Heart right ventricle (tissue), 16 donors: ENCODE measurements at regions not wholly inside any gene's neighbourhood (a gene's known extent, or its start where the extent isn't known, plus 50 kb on each side); places are given as distances from the start of the nearest gene placed in this dataset.

ENCODE experiments used
- ATAC-seq, 8 donors: fragments of 200-7000 bp; cut with Tn5 transposase; one replicate each; pipeline ENCODE4 v1.9.1; 2020; ENCODE audit warnings: mild to moderate bottlenecking in 8 of 8, moderate library complexity in 8 of 8, moderate number of reproducible peaks in 1 of 8
- DNase-seq, 2 donors: peaks; one replicate each; pipeline ENCODE4 v3.0.0-alpha.2; 2020
- H3K27ac ChIP-seq, 10 donors: fragments of 200-600 bp; sonication (generic) in 2 of 10; one replicate each; pipeline versions ENCODE4 v1.5.0 to v1.8.0; 2020 to 2022; ENCODE audit warnings: mild to moderate bottlenecking in 3 of 10
- H3K27me3 ChIP-seq, 7 donors: fragments of 200-600 bp; one replicate each; pipeline ENCODE4 v1.8.0; 2021 to 2022; ENCODE audit warnings: mild to moderate bottlenecking in 2 of 7
- H3K36me3 ChIP-seq, 9 donors: fragments of 200-600 bp; sonication (generic) in 1 of 9; one replicate each; pipeline versions ENCODE4 v1.5.0 to v1.8.0; 2020 to 2022; ENCODE audit warnings: mild to moderate bottlenecking in 2 of 9
- H3K4me1 ChIP-seq, 9 donors: fragments of 200-600 bp; sonication (generic) in 1 of 9; one replicate each; pipeline versions ENCODE4 v1.5.0 to v1.8.0; 2020 to 2022; ENCODE audit warnings: mild to moderate bottlenecking in 4 of 9
- H3K4me3 ChIP-seq, 10 donors: fragments of 200-600 bp; sonication (generic) in 2 of 10; one replicate each; pipeline versions ENCODE4 v1.5.0 to v1.8.0; 2020 to 2022; ENCODE audit warnings: mild to moderate bottlenecking in 7 of 10, moderate library complexity in 2 of 10
- H3K9me3 ChIP-seq, 11 donors: fragments of 200-600 bp in 10 of 11; sonication (generic) in 2 of 11; one replicate each; pipeline versions ENCODE4 v1.5.0 to v1.8.0; 2013 to 2022; ENCODE audit warnings: mild to moderate bottlenecking in 2 of 11, control low read depth in 1 of 11, moderate library complexity in 1 of 11
- CTCF ChIP-seq, 9 donors: fragments of 200-600 bp; sonication (generic) in 2 of 9; IDR thresholded peaks; one replicate each; pipeline versions ENCODE4 v1.5.0 to v1.8.0; 2021 to 2022; ENCODE audit warnings: antibody characterized with exemption in 9 of 9, mild to moderate bottlenecking in 5 of 9, moderate library complexity in 1 of 9
- WGBS, 2 donors: extraction: QIAGEN DNeasy Blood & Tissue Kit; methylation state at CpG; one replicate each; pipeline ENCODE4 v1.1.7; 2013; ENCODE audit warnings: inconsistent platforms in 1 of 2; 5-methylcytosine and 5-hydroxymethylcytosine counted together
- intact Hi-C, 10 donors: fragments of 100-400 bp; cut with DNase I; formaldehyde crosslinking; loops; one replicate each; pipeline versions ENCODE4 v1.11.1 to v1.14.2; 2022
- donor health status: Arrhythmogenic right ventricular cardiomyopathy.
- donor health status: ischemic (EF 13 %, LVEDD 7.1; RV severe dilation, severe dysfunction).
- donor health status: healthy with polysubstance abuse.
- donor health status: DM: no; HTN: yes; CAD: no.
- donor health status: DM: no; HTN: no; CAD: no.
- donor health status: ischemic (EF 25% LVEDD 6.9; RV normal size, moderate dysfunction).
- donor health status: ischemic (EF 25% LVEDD 5.7; RV mildly dilated, moderate dysfunction).
- donor health status: healthy.
- donor health status: DM: yes; HTN: yes; CAD: no.
- donor health status: Ischemic cardiomyopathy.
- donor health status: ischemic (EF 35%, LVEDD 5.7; RV mildly dilated, moderate dysfunction).
- donor health status: nonischemic (EF 11% LVEDD 7.7; RV severe dilation, severe dysfunction).
- donor health status: DM: yes; HTN: yes; CAD: no.
- donor health status: PGD.
- donor health status: ischemic (EF 29% LVEDD 5.4; RV normal size, mild dysfunction).
- donor health status: nonischemic (EF 23%, LVEDD 6.1; RV moderate dilation, normal function).

DNA sequence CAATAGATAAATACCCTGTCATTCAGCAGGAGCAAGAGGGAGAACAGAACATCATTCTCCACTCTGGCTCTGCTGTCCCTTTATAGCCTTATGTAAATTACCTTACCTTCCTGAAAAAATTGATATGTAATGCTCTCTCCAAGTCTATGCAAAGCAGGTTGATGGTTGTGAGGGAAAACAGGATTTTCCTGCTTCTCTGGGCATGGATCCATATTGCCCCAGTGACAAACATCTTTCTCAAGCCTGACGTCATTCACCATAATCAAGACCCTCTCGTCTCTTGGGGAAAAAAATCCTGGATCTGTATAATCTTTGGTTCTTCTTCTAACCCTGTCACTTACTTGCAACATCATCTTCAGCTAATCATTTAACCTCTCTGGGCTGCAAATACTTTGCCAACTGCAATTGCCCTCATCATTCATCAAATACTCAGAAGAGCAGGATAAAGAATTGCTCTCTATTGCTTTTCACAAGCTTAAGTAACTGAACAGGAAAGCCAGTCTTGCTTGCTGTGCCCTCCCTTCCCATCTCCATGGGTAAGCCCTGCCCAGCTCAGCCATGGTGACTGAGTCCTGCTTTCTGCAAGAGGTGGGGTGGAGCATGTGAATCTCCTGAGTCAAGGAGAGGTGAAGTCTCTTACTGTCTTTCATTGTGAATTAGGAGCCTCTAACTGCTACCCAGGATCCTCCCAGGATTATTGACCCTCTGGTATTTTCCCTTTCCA is 123.7 kb upstream of the KLF7 start:
- TF ChIP-seq CTCF (IDR thresholded peaks at IDR 0.05), result no peak
- Histone ChIP-seq H3K4me3 (no peak overlapping the region), H3K27me3 (no peaks in the 10 kb centered on the region), H3K36me3 (no peaks in the 10 kb centered on the region), H3K4me1 (peaks cover 0 to 29% (median 24%) of the 10 kb centered on the region in 9 donors), H3K9me3 (no peaks in the 10 kb centered on the region), H3K27ac (no peak overlapping the region)
- DNase-seq, result no peak
- WGBS, 2 donors, result 39 to 47% methylated on average over 2 of the region's 2 CpGs
- no peak for ATAC-seq
- intact Hi-C loops, result loop anchor here in 1 of 10 donors (2.0 kb wide), 1 partner anchor 49 kb away; no protein-coding TSS in a partner anchor

DNA sequence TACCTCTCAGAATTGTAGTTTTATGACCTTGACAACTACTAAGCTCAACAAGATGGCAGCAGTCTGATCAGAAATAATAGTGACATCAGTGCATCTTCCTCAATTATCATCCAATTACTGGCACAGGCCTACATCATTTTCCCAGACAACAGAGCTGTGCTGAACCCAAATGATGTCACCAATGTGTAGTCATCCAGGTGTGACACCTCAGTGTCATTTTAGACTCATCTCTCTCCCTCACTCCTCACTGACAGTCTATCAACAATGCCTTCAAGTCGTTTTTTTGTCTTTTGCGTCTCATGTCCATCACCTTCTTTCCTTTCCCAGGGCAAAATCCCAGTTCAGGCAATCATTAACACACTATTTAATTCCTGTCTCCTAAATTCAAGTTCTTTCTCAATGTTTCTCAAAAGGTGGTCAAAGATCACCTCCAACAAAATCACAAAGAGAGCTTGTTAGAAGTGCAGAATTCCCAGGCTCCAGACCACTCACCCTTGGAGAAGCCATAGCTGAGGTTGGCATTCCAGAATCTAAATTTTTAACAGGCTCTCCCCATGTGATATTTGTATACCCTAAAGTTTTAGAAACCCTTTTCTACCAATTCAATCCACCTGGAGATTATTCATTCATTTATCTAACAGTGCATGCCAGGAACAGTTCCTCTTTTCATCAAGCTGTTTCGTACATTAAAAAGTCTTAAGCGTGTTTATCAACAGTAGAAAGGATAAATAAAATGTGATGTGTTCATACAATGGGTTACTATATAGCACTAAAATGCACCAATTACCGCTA is 125.3 kb upstream of the KLF7 start:
- Histone ChIP-seq H3K27me3 (no peaks in the 10 kb centered on the region), H3K4me3 (no peak overlapping the region), H3K27ac (no peak overlapping the region), H3K9me3 (no peaks in the 10 kb centered on the region), H3K36me3 (no peaks in the 10 kb centered on the region), H3K4me1 (peaks cover 0 to 17% (median 11%) of the 10 kb centered on the region in 9 donors)
- ATAC-seq (no peak), DNase-seq (no peak)
- 93 to 94% methylated on average over 5 of the region's 5 CpGs for WGBS, 2 donors
- intact Hi-C loops, result loop anchor here in 1 of 10 donors (2.0 kb wide), 1 partner anchor 50 kb away; no protein-coding TSS in a partner anchor
- no peak for TF ChIP-seq CTCF (IDR thresholded peaks at IDR 0.05)

DNA sequence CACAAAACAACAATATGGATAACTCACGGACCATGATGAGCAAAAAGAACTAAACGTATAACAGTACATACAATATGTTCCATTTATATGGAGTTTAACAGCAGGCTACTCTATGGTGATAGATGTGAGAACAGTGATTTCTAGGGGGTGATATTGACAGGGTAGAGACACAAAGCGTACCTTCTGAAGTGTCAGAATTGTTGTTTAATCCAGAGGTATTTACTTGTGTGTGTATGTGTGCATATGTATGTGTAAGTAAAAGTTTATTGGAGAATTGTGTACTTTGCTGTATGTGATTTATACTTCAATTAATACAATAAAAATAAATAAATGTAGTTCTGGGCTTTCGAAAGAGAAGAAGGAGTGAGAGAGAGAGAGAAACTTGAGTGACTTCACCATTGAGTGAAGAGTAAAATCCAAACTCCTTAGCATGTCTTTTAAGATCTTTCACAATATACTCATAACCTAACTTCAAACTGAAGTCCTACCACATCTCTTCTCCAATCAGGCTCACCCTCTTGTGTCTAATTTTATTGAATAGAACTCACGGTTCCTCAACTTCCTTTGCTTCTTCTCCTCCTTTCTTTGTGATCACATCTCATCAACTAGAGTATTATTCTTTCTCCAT is 126.0 kb upstream of the KLF7 start:
- Histone ChIP-seq H3K9me3 (no peaks in the 10 kb centered on the region), H3K27me3 (no peaks in the 10 kb centered on the region), H3K27ac (no peak overlapping the region), H3K4me3 (no peak overlapping the region), H3K36me3 (no peaks in the 10 kb centered on the region), H3K4me1 (peaks cover 0 to 15% (median 8%) of the 10 kb centered on the region in 9 donors)
- no peak for TF ChIP-seq CTCF (IDR thresholded peaks at IDR 0.05)
- ATAC-seq, result no peak
- intact Hi-C loops, result loop anchor here in 1 of 10 donors (2.0 kb wide), 1 partner anchor 51 kb away; no protein-coding TSS in a partner anchor
- WGBS, 2 donors, result 94% methylated on average over 5 of the region's 5 CpGs
- DNase-seq, result no peak

DNA sequence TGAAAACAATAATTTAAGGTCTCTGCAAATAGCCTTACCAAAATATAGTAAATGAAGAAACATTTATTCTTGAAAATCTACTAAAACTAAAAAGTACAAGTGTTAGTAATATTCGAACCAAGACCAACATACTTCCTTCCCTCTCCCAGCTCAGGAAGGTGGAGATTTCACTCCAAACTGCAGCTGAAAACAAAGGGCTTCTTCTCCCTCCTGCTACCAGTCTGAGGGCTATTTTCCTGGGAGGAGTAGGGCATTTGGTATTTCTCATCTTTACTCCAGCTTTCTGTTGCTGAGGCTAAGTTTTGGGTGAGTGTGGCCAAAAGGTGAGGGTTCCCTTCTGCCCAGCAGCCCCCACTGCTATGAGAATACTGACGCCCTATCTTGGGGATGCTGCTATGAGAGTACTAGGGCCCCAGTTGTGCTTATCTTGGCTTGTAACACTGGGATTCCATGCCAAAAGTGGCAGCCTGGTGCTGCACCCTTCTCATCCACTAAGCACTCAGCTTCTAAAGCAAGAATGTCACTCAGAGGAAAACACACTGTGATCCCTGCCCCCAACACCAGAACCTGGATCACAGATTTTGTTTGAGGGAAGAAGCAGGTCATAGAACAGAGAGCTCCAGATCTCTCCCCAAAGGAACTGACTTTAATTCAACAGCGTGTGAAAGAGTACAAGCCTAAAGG is 130.7 kb upstream of the KLF7 start:
- TF ChIP-seq CTCF (IDR thresholded peaks at IDR 0.05), result no peak
- ATAC-seq, result peak; percentile 52 to 95 (median 86)
- intact Hi-C loops, result no loop called here
- Histone ChIP-seq H3K27ac (peak overlapping the region in 7 of 10 donors; percentile 1 to 72 (median 49)), H3K4me3 (no peak overlapping the region), H3K27me3 (no peaks in the 10 kb centered on the region), H3K36me3 (no peaks in the 10 kb centered on the region), H3K4me1 (peaks cover 0 to 13% (median 3%) of the 10 kb centered on the region in 9 donors), H3K9me3 (peaks cover 0 to 8% (median 0%) of the 10 kb centered on the region in 11 donors)
- peak in 1 of 2 donors; percentile 24 for DNase-seq
- WGBS, 2 donors, result 45 to 49% methylated on average over 3 of the region's 3 CpGs
